Trophoblast cell (in vitro differentiated cells and primary cell): ENCODE measurements at regions not wholly inside any gene's neighbourhood (a gene's known extent, or its start where the extent isn't known, plus 50 kb on each side); places are given as distances from the start of the nearest gene placed in this dataset.

ENCODE experiments used
- DNase-seq, 2 donors: peaks; one replicate each; pipeline ENCODE4 v3.0.0-alpha.2; 2016
- H2AFZ ChIP-seq: 2 replicates; pipeline ENCODE4 v1.6.1; 2013; ENCODE audit warnings: low read length, moderate library complexity, mild to moderate bottlenecking; ENCODE audit not compliant: insufficient read depth, poor library complexity
- H2AK5ac ChIP-seq: 2 replicates; pipeline ENCODE4 v1.6.1; 2013; ENCODE audit warnings: mild to moderate bottlenecking, low read length
- H2BK120ac ChIP-seq: 2 replicates; pipeline ENCODE4 v1.6.1; 2013; ENCODE audit warnings: low read length, mild to moderate bottlenecking, moderate library complexity; ENCODE audit not compliant: insufficient read depth, poor library complexity
- H2BK12ac ChIP-seq: 2 replicates; pipeline ENCODE4 v1.6.1; 2013; ENCODE audit warnings: mild to moderate bottlenecking, low read length, moderate library complexity
- H2BK5ac ChIP-seq: 2 replicates; pipeline ENCODE4 v1.6.1; 2013; ENCODE audit warnings: low read length, low read depth, moderate library complexity, mild to moderate bottlenecking; ENCODE audit not compliant: poor library complexity
- H3K14ac ChIP-seq: 2 replicates; pipeline ENCODE4 v1.6.1; 2013; ENCODE audit warnings: mild to moderate bottlenecking, low read length
- H3K18ac ChIP-seq: 2 replicates; pipeline ENCODE4 v1.6.1; 2013; ENCODE audit warnings: mild to moderate bottlenecking, low read length
- H3K23ac ChIP-seq: 2 replicates; pipeline ENCODE4 v1.6.1; 2013; ENCODE audit warnings: low read length
- H3K27ac ChIP-seq: 2 replicates; pipeline ENCODE4 v1.5.1; 2013; ENCODE audit warnings: low read depth, mild to moderate bottlenecking, inconsistent platforms, low read length, moderate library complexity
- H3K27me3 ChIP-seq: 2 replicates; pipeline ENCODE4 v1.6.1; 2013; ENCODE audit warnings: inconsistent platforms, mild to moderate bottlenecking, low read length, moderate library complexity; ENCODE audit not compliant: insufficient read depth
- H3K36me3 ChIP-seq, 2 experiments: 1 replicate in 1 of 2; 2 replicates in 1 of 2; pipeline ENCODE4 v1.6.1; 2013; ENCODE audit warnings: low read length in 2 of 2, mild to moderate bottlenecking in 2 of 2, moderate library complexity in 1 of 2; ENCODE audit not compliant: insufficient read depth in 2 of 2, control insufficient read depth in 1 of 2
- H3K4ac ChIP-seq: 2 replicates; pipeline ENCODE4 v1.6.1; 2013; ENCODE audit warnings: low read depth, mild to moderate bottlenecking, low read length, moderate library complexity
- H3K4me1 ChIP-seq, 2 experiments: 1 replicate in 1 of 2; 2 replicates in 1 of 2; pipeline ENCODE4 v1.6.1; 2013; ENCODE audit warnings: low read length in 2 of 2, mild to moderate bottlenecking in 2 of 2, moderate library complexity in 1 of 2; ENCODE audit not compliant: insufficient read depth in 2 of 2, control insufficient read depth in 1 of 2
- H3K4me2 ChIP-seq: 2 replicates; pipeline ENCODE4 v1.6.1; 2013; ENCODE audit warnings: inconsistent platforms, mild to moderate bottlenecking, low read length, moderate library complexity
- H3K4me3 ChIP-seq: 2 replicates; pipeline ENCODE4 v1.5.1; 2013; ENCODE audit warnings: mild to moderate bottlenecking, low read depth, low read length, inconsistent platforms
- H3K79me1 ChIP-seq: one replicate; pipeline ENCODE4 v1.6.1; 2013; ENCODE audit warnings: low read length
- H3K79me2 ChIP-seq: 2 replicates; pipeline ENCODE4 v1.6.1; 2013; ENCODE audit warnings: low read length, mild to moderate bottlenecking; ENCODE audit not compliant: control insufficient read depth, insufficient read depth, poor library complexity
- H3K9ac ChIP-seq: 2 replicates; pipeline ENCODE4 v1.6.1; 2013; ENCODE audit warnings: mild to moderate bottlenecking, low read length
- H3K9me3 ChIP-seq: 2 replicates; pipeline ENCODE4 v1.6.1; 2013; ENCODE audit warnings: low read depth, mild to moderate bottlenecking, control low read depth, inconsistent platforms, low read length; ENCODE audit not compliant: insufficient read depth
- H4K12ac ChIP-seq: 2 replicates; pipeline ENCODE4 v1.6.1; 2013; ENCODE audit warnings: low read depth, mild to moderate bottlenecking, low read length, moderate library complexity
- H4K8ac ChIP-seq: 2 replicates; pipeline ENCODE4 v1.6.1; 2013; ENCODE audit warnings: low read depth, mild to moderate bottlenecking, low read length, moderate library complexity
- H4K91ac ChIP-seq: one replicate; pipeline ENCODE4 v1.6.1; 2013; ENCODE audit warnings: low read depth, mild to moderate bottlenecking, low read length, moderate library complexity
- WGBS: extraction: QIAGEN DNeasy Blood & Tissue Kit; methylation state at CpG from one replicate; pipeline ENCODE4 v1.1.7; 2013; ENCODE audit warnings: missing lambda C conversion rate; ENCODE audit not compliant: insufficient read length, insufficient coverage; ENCODE audit errors: extremely low coverage; 5-methylcytosine and 5-hydroxymethylcytosine counted together

DNA sequence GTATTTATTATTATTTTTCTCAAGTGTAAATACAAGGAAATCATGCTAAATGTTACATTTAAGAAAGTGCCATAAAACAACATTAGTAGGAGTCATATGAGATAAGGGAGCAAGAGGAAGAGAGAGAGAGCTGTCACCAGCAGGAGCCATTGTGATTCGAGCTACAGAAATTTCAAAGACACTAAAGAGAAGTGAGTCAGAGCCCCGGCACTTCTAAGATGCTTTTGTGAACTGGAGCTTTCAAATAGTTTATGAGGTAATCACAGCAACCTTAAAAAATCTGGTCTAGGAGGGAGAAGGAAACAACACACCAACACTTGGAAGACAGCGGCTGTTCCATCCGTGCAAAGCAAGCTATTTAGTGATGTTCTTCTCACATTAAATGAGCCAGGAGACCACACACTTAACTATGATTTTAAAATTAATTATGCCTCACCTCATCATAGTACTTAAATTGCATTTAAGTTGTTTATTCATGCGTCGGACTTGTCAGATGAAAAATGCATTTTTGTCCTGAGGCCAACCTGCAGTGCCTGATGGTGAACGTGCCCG, 382.7 kb upstream of the SALL3 start:
- no peak overlapping the region for H2BK120ac ChIP-seq
- no peak overlapping the region for H4K12ac ChIP-seq
- H3K9me3 ChIP-seq: peaks cover 2% of the 10 kb centered on the region
- H3K27me3 ChIP-seq: no peaks in the 10 kb centered on the region
- H3K4ac ChIP-seq: no peak overlapping the region
- no peaks in the 10 kb centered on the region for H3K79me2 ChIP-seq
- no peak overlapping the region for H2AFZ ChIP-seq
- H3K4me2 ChIP-seq: no peak overlapping the region
- no peak overlapping the region for H4K8ac ChIP-seq
- peak in 1 of 2 donors; percentile 5 for DNase-seq
- no peak overlapping the region for H3K4me3 ChIP-seq
- no peak overlapping the region for H3K27ac ChIP-seq
- no peak overlapping the region for H3K9ac ChIP-seq
- no peak overlapping the region for H2BK5ac ChIP-seq
- no peaks in the 10 kb centered on the region for H3K4me1 ChIP-seq
- H4K91ac ChIP-seq: no peak overlapping the region
- H2AK5ac ChIP-seq: no peak overlapping the region
- no peaks in the 10 kb centered on the region for H3K79me1 ChIP-seq
- no peaks in the 10 kb centered on the region for H3K36me3 ChIP-seq
- no peak overlapping the region for H2BK12ac ChIP-seq
- H3K23ac ChIP-seq: no peak overlapping the region
- no CpG with 5 or more reads among the region's 8 CpGs for WGBS
- no peak overlapping the region for H3K14ac ChIP-seq
- H3K18ac ChIP-seq: no peak overlapping the region

DNA sequence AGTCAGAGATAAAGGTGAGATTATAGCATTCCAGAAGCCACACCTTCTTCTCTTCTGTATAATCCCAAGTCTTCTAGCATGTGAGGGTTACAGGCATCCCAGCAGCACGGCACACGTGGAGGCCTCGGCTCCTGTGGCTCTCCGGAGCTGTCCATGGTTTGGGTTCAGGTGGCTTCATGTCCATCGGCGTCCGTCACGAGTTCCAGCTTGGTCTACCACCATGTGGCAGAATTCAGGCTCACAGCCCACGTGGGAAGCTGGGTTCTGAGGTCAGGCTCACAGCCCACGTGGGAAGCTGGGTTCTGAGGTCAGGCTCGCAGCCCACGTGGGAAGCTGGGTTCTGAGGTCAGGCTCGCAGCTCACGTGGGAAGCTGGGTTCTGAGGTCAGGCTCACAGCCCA, 378.3 kb upstream of the SALL3 start:
- no peaks in the 10 kb centered on the region for H3K79me1 ChIP-seq
- WGBS: no CpG with 5 or more reads among the region's 14 CpGs
- no peak for DNase-seq
- H2BK120ac ChIP-seq: no peak overlapping the region
- no peak overlapping the region for H3K4ac ChIP-seq
- H3K9me3 ChIP-seq: peaks cover 11% of the 10 kb centered on the region
- no peak overlapping the region for H2BK12ac ChIP-seq
- no peaks in the 10 kb centered on the region for H3K27me3 ChIP-seq
- no peaks in the 10 kb centered on the region for H3K36me3 ChIP-seq
- H3K9ac ChIP-seq: no peak overlapping the region
- H4K8ac ChIP-seq: no peak overlapping the region
- no peak overlapping the region for H3K14ac ChIP-seq
- no peak overlapping the region for H2BK5ac ChIP-seq
- H2AFZ ChIP-seq: no peak overlapping the region
- H3K4me3 ChIP-seq: no peak overlapping the region
- H3K23ac ChIP-seq: no peak overlapping the region
- no peak overlapping the region for H3K18ac ChIP-seq
- no peak overlapping the region for H3K4me2 ChIP-seq
- peaks cover 0 to 2% of the 10 kb centered on the region in 2 experiments for H3K4me1 ChIP-seq
- H3K79me2 ChIP-seq: no peaks in the 10 kb centered on the region
- H4K12ac ChIP-seq: no peak overlapping the region
- no peak overlapping the region for H3K27ac ChIP-seq
- no peak overlapping the region for H2AK5ac ChIP-seq
- H4K91ac ChIP-seq: no peak overlapping the region

DNA sequence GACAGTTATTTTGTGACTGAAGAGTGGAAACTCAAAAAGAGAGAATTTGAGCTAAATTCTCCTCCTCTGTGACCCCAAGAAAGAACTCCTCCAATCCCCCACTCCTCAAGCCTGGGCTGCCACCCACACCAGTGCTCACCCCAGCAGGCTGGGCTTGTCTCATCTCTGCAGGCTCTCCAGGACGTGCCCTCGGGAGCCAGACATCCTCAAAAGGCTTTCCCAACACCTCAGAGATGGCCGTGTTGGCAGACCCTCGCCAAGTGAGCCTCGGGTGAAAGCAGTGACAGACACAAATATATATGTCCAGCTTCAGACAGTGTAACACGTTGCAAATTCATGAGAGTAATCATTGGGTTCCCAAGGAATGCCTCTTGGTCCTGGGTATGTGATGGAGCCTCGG, 377.7 kb upstream of the SALL3 start:
- no peak for DNase-seq
- H3K23ac ChIP-seq: no peak overlapping the region
- peaks cover 0 to 2% of the 10 kb centered on the region in 2 experiments for H3K4me1 ChIP-seq
- no peak overlapping the region for H2BK12ac ChIP-seq
- no peak overlapping the region for H2AFZ ChIP-seq
- no peak overlapping the region for H2BK120ac ChIP-seq
- no peak overlapping the region for H4K8ac ChIP-seq
- H4K12ac ChIP-seq: no peak overlapping the region
- H3K18ac ChIP-seq: no peak overlapping the region
- H3K4me2 ChIP-seq: no peak overlapping the region
- H3K36me3 ChIP-seq: no peaks in the 10 kb centered on the region
- H3K79me1 ChIP-seq: no peaks in the 10 kb centered on the region
- H4K91ac ChIP-seq: no peak overlapping the region
- no peak overlapping the region for H3K4me3 ChIP-seq
- no CpG with 5 or more reads among the region's 7 CpGs for WGBS
- peaks cover 16% of the 10 kb centered on the region for H3K9me3 ChIP-seq
- no peaks in the 10 kb centered on the region for H3K27me3 ChIP-seq
- H3K14ac ChIP-seq: no peak overlapping the region
- H3K27ac ChIP-seq: no peak overlapping the region
- H3K9ac ChIP-seq: no peak overlapping the region
- no peak overlapping the region for H3K4ac ChIP-seq
- H2AK5ac ChIP-seq: no peak overlapping the region
- H3K79me2 ChIP-seq: no peaks in the 10 kb centered on the region
- no peak overlapping the region for H2BK5ac ChIP-seq

GRCh38 chr18:78602430-78602829, 377.2 kb upstream of the SALL3 start:
- H3K27me3 ChIP-seq: no peaks in the 10 kb centered on the region
- no peak overlapping the region for H3K27ac ChIP-seq
- H2AFZ ChIP-seq: no peak overlapping the region
- no peak overlapping the region for H2AK5ac ChIP-seq
- no peak overlapping the region for H3K14ac ChIP-seq
- no peak overlapping the region for H3K4me2 ChIP-seq
- no peaks in the 10 kb centered on the region for H3K79me1 ChIP-seq
- H3K79me2 ChIP-seq: no peaks in the 10 kb centered on the region
- no CpG with 5 or more reads among the region's 12 CpGs for WGBS
- H3K4me3 ChIP-seq: no peak overlapping the region
- no peak overlapping the region for H3K9ac ChIP-seq
- DNase-seq: no peak
- H4K91ac ChIP-seq: no peak overlapping the region
- peaks cover 16% of the 10 kb centered on the region for H3K9me3 ChIP-seq
- H2BK120ac ChIP-seq: no peak overlapping the region
- H2BK12ac ChIP-seq: no peak overlapping the region
- H3K23ac ChIP-seq: no peak overlapping the region
- H3K4me1 ChIP-seq: peaks cover 0 to 2% of the 10 kb centered on the region in 2 experiments
- no peak overlapping the region for H3K4ac ChIP-seq
- H3K18ac ChIP-seq: no peak overlapping the region
- no peaks in the 10 kb centered on the region for H3K36me3 ChIP-seq
- no peak overlapping the region for H4K12ac ChIP-seq
- no peak overlapping the region for H4K8ac ChIP-seq
- H2BK5ac ChIP-seq: no peak overlapping the region
